DOHH2 (cell line): ENCODE measurements at regions not wholly inside any gene's neighbourhood (a gene's known extent, or its start where the extent isn't known, plus 50 kb on each side); places are given as distances from the start of the nearest gene placed in this dataset.

ENCODE experiments used
- CTCF ChIP-seq: fragments of 200-600 bp; sonication (generic); IDR thresholded peaks from one replicate; pipeline ENCODE4 v1.5.1; 2014; ENCODE audit warnings: antibody characterized with exemption, mild to moderate bottlenecking, low read depth, low read length; ENCODE audit not compliant: poor library complexity, severe bottlenecking
- EZH2phosphoT487 ChIP-seq: fragments of 200-600 bp; sonication (generic); IDR thresholded peaks from 2 replicates; pipeline ENCODE4 v1.6.1; 2017; ENCODE audit warnings: borderline replicate concordance, mild to moderate bottlenecking, antibody characterized with exemption, low read length, moderate library complexity, mixed read lengths

GRCh38 chr20:50335866-50336265 lies 145.2 kb downstream of the CEBPB start:
- TF ChIP-seq CTCF: no peak
- TF ChIP-seq EZH2phosphoT487: no peak
